ENCODE measurements at regions not wholly inside any gene's neighbourhood (a gene's known extent, or its start where the extent isn't known, plus 50 kb on each side); places are given as distances from the start of the nearest gene placed in this dataset.

- H3K27me3 Mint-ChIP-seq = peaks cover 0 to 5% (median 0%) of the 10 kb centered on the region in 5 donors
- no peaks in the 10 kb centered on the region for H3K9me3 ChIP-seq (ENCODE audit: control insufficient read depth in 2 of 3, low read length in 3 of 3)
- no peak for ATAC-seq
- H3K4me1 Mint-ChIP-seq = no peaks in the 10 kb centered on the region
- H3K27ac ChIP-seq (ENCODE audit: low read depth, low read length) = no peak overlapping the region
- no peaks in the 10 kb centered on the region for H3K36me3 ChIP-seq (ENCODE audit: control insufficient read depth in 2 of 3, insufficient read depth in 3 of 3, low read length in 3 of 3)
- ChIA-PET POLR2A (no interaction called here), CTCF (no interaction called here)
- intact Hi-C loops (cut with micrococcal nuclease) = no loop called here
- H3K36me3 Mint-ChIP-seq = no peaks in the 10 kb centered on the region
- no peak overlapping the region for H3K4me3 Mint-ChIP-seq
- H3K27ac Mint-ChIP-seq = no peak overlapping the region
- H3K9me3 Mint-ChIP-seq = peaks cover 0 to 27% (median 5%) of the 10 kb centered on the region in 11 donors
- no peaks in the 10 kb centered on the region for H3K4me1 ChIP-seq (ENCODE audit: control insufficient read depth in 2 of 2, insufficient read depth in 2 of 2, low read length in 2 of 2)
- no peak overlapping the region for H3K4me3 ChIP-seq (ENCODE audit: low read length)
- no peak for DNase-seq
- no peaks in the 10 kb centered on the region for H3K27me3 ChIP-seq (ENCODE audit: control insufficient read depth in 2 of 2, insufficient read depth in 2 of 2, low read length in 2 of 2)
Measured at GRCh38 chr3:109648027-109648426, 310.7 kb upstream of the DPPA4 start.

DNA sequence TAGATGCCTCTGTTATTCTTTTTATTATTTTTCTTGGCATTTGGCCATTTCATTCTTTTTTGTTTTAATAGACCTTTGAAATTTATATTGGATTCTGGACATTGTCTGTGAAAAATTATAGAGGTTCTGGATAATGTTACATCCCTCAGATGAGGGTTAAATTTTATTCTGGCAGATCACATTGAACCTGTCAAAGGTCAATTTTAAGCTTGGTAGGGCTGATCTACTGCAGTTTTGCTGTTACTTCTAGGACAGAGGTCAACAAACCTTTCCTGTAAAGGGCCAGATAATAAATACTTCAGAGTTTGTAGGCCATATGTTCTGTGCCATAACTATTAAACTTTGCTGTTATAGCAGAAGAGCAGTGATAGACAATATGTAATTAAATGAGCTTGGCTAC, 318.9 kb upstream of the DPPA4 start:
- no peak overlapping the region for H3K27ac ChIP-seq (ENCODE audit: low read depth, low read length)
- ATAC-seq = no peak
- Mint-ChIP-seq H3K4me1 (no peaks in the 10 kb centered on the region), H3K36me3 (no peaks in the 10 kb centered on the region), H3K27ac (no peak overlapping the region), H3K9me3 (peaks cover 0 to 21% (median 4%) of the 10 kb centered on the region in 11 donors), H3K27me3 (peaks cover 0 to 4% (median 3%) of the 10 kb centered on the region in 5 donors), H3K4me3 (no peak overlapping the region)
- H3K4me1 ChIP-seq (ENCODE audit: control insufficient read depth in 2 of 2, insufficient read depth in 2 of 2, low read length in 2 of 2) = no peaks in the 10 kb centered on the region
- H3K36me3 ChIP-seq (ENCODE audit: control insufficient read depth in 2 of 3, insufficient read depth in 3 of 3, low read length in 3 of 3) = no peaks in the 10 kb centered on the region
- H3K27me3 ChIP-seq (ENCODE audit: control insufficient read depth in 2 of 2, insufficient read depth in 2 of 2, low read length in 2 of 2) = no peaks in the 10 kb centered on the region
- no peak for DNase-seq
- H3K9me3 ChIP-seq (ENCODE audit: control insufficient read depth in 2 of 3, low read length in 3 of 3) = no peaks in the 10 kb centered on the region
- CTCF ChIA-PET = no interaction called here
- intact Hi-C loops (cut with micrococcal nuclease) = no loop called here
- no peak overlapping the region for H3K4me3 ChIP-seq (ENCODE audit: low read length)
- POLR2A ChIA-PET = no interaction called here

DNA sequence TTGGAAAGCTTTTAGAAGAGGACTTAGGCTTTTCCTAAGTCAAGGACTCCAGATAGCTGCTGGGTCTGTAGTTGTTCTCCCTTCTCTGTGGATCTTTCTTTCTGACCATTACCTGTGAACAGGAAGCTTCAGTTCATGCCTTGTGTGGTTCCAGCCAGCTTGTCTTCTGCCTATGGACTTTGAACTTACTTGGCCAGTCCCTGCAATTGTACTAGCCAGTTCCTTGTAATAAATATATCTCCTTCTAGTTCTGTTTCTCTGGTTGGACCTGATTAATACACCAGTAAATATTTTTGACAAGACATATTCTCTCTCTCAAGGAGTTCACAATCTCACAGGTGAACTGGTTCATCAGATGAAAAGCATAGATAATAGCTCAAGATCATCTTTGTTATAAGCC, 341.3 kb upstream of the DPPA4 start:
- Mint-ChIP-seq H3K27me3 (peaks cover 0 to 12% (median 0%) of the 10 kb centered on the region in 5 donors), H3K27ac (no peak overlapping the region), H3K9me3 (no peaks in the 10 kb centered on the region), H3K36me3 (no peaks in the 10 kb centered on the region), H3K4me3 (no peak overlapping the region), H3K4me1 (no peaks in the 10 kb centered on the region)
- ChIA-PET POLR2A (no interaction called here), CTCF (no interaction called here)
- no peak for DNase-seq
- H3K36me3 ChIP-seq (ENCODE audit: control insufficient read depth in 2 of 3, insufficient read depth in 3 of 3, low read length in 3 of 3) = no peaks in the 10 kb centered on the region
- no peak for ATAC-seq
- no peak overlapping the region for H3K4me3 ChIP-seq (ENCODE audit: low read length)
- intact Hi-C loops (cut with micrococcal nuclease) = no loop called here
- no peaks in the 10 kb centered on the region for H3K27me3 ChIP-seq (ENCODE audit: control insufficient read depth in 2 of 2, insufficient read depth in 2 of 2, low read length in 2 of 2)
- H3K9me3 ChIP-seq (ENCODE audit: control insufficient read depth in 2 of 3, low read length in 3 of 3) = no peaks in the 10 kb centered on the region
- no peak overlapping the region for H3K27ac ChIP-seq (ENCODE audit: low read depth, low read length)
- H3K4me1 ChIP-seq (ENCODE audit: control insufficient read depth in 2 of 2, insufficient read depth in 2 of 2, low read length in 2 of 2) = no peaks in the 10 kb centered on the region

DNA sequence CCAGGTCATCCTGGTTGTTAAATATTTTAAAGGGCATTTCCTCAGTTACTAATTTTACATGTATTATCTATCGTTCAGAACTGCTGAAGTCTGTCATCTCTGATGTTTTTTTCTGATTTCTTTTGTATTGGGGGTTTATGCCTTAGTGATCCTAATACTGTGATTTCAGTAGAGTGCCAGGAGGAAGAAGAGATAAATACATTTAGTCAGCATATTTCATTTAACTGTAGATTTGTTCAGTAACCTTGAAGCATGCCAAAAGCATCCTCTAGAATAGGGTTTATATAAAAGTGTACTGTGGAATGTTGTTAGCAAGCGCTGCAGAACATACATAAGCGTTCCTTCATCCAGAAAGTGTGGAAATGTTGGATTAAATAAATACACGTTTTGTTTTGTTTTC, 342.3 kb upstream of the DPPA4 start:
- ChIA-PET POLR2A (no interaction called here), CTCF (no interaction called here)
- no peaks in the 10 kb centered on the region for H3K4me1 ChIP-seq (ENCODE audit: control insufficient read depth in 2 of 2, insufficient read depth in 2 of 2, low read length in 2 of 2)
- Mint-ChIP-seq H3K36me3 (no peaks in the 10 kb centered on the region), H3K9me3 (peaks cover 0 to under 1% (median 0%) of the 10 kb centered on the region in 11 donors), H3K27ac (no peak overlapping the region), H3K4me3 (no peak overlapping the region), H3K4me1 (no peaks in the 10 kb centered on the region), H3K27me3 (peaks cover 0 to 12% (median 0%) of the 10 kb centered on the region in 5 donors)
- no peaks in the 10 kb centered on the region for H3K36me3 ChIP-seq (ENCODE audit: control insufficient read depth in 2 of 3, insufficient read depth in 3 of 3, low read length in 3 of 3)
- no peak for ATAC-seq
- intact Hi-C loops (cut with micrococcal nuclease) = no loop called here
- no peak overlapping the region for H3K27ac ChIP-seq (ENCODE audit: low read depth, low read length)
- H3K4me3 ChIP-seq (ENCODE audit: low read length) = no peak overlapping the region
- no peaks in the 10 kb centered on the region for H3K9me3 ChIP-seq (ENCODE audit: control insufficient read depth in 2 of 3, low read length in 3 of 3)
- DNase-seq = no peak
- H3K27me3 ChIP-seq (ENCODE audit: control insufficient read depth in 2 of 2, insufficient read depth in 2 of 2, low read length in 2 of 2) = no peaks in the 10 kb centered on the region

- no peaks in the 10 kb centered on the region for H3K27me3 Mint-ChIP-seq
- no peak overlapping the region for H3K4me3 ChIP-seq (ENCODE audit: low read length)
- H3K4me1 Mint-ChIP-seq = no peaks in the 10 kb centered on the region
- H3K36me3 Mint-ChIP-seq = no peaks in the 10 kb centered on the region
- ChIA-PET CTCF (no interaction called here), POLR2A (no interaction called here)
- H3K27me3 ChIP-seq (ENCODE audit: control insufficient read depth in 2 of 2, insufficient read depth in 2 of 2, low read length in 2 of 2) = no peaks in the 10 kb centered on the region
- H3K9me3 ChIP-seq (ENCODE audit: control insufficient read depth in 2 of 3, low read length in 3 of 3) = no peaks in the 10 kb centered on the region
- DNase-seq (no peak), ATAC-seq (no peak)
- H3K9me3 Mint-ChIP-seq = peaks cover 0 to 3% (median 0%) of the 10 kb centered on the region in 11 donors
- intact Hi-C loops (cut with micrococcal nuclease) = no loop called here
- no peaks in the 10 kb centered on the region for H3K36me3 ChIP-seq (ENCODE audit: control insufficient read depth in 2 of 3, insufficient read depth in 3 of 3, low read length in 3 of 3)
- H3K4me1 ChIP-seq (ENCODE audit: control insufficient read depth in 2 of 2, insufficient read depth in 2 of 2, low read length in 2 of 2) = no peaks in the 10 kb centered on the region
- no peak overlapping the region for H3K27ac Mint-ChIP-seq
- no peak overlapping the region for H3K27ac ChIP-seq (ENCODE audit: low read depth, low read length)
- no peak overlapping the region for H3K4me3 Mint-ChIP-seq
Measured at GRCh38 chr3:109683746-109684145, 346.4 kb upstream of the DPPA4 start.

DNA sequence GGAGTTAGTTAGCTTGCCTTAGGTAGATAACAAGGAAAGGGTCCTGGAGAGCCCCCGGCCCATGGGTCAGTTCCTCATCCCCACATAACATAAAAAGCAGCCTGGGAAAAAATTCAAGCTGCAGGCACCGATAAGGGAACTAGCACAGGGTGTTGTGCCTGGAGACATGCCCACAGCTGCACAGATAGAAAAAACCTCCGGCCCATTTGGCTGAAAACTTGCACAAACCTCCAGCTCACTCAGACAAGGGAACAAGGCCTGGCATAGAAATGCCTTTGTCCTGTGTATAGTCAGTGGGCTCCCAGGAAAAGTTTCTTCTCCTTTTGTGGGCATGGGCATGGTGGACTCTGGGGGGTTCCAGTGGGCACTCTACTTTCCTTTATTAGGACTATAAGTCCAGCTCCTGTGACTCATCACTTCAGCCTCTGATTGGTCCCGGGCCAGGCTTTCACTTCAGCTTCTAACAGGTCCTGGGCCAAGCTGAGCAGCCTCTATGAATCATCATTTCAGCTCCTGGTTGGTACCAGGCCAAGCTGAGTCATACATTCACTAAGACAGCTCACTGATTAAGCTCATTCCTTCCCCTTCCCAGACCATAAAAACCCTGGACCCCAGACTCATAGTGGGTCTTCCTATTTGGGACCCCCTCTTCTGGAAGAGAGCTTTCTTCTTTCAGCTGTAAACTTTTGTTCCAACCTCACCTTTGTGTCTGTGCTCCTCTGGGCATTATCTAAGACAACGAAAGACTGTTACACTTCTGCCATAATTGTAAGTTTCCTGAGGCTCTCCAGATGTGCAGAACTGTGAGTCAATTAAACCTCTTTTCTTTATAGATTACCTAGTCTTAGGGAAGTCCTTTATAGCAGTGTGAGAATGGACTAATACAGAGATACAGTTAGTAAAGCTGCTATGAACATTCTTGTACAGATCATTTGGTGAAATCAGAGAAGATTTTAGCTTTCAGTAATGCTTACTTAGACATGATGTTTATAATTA, 348.0 kb upstream of the DPPA4 start:
- POLR2A ChIA-PET = no interaction called here

GRCh38 chr3:109687626-109688025, 350.3 kb upstream of the DPPA4 start:
- Histone ChIP-seq H3K27me3 (ENCODE audit: control insufficient read depth in 2 of 2, insufficient read depth in 2 of 2, low read length in 2 of 2) (no peaks in the 10 kb centered on the region), H3K9me3 (ENCODE audit: control insufficient read depth in 2 of 3, low read length in 3 of 3) (no peaks in the 10 kb centered on the region), H3K27ac (ENCODE audit: low read depth, low read length) (no peak overlapping the region), H3K4me3 (ENCODE audit: low read length) (no peak overlapping the region), H3K36me3 (ENCODE audit: control insufficient read depth in 2 of 3, insufficient read depth in 3 of 3, low read length in 3 of 3) (no peaks in the 10 kb centered on the region), H3K4me1 (ENCODE audit: control insufficient read depth in 2 of 2, insufficient read depth in 2 of 2, low read length in 2 of 2) (no peaks in the 10 kb centered on the region)
- Mint-ChIP-seq H3K27ac (no peak overlapping the region), H3K9me3 (peaks cover 2 to 17% (median 7%) of the 10 kb centered on the region in 11 donors), H3K4me3 (no peak overlapping the region), H3K4me1 (no peaks in the 10 kb centered on the region), H3K27me3 (no peaks in the 10 kb centered on the region), H3K36me3 (no peaks in the 10 kb centered on the region)
- DNase-seq (no peak), ATAC-seq (no peak)
- intact Hi-C loops (cut with micrococcal nuclease) = no loop called here
- ChIA-PET POLR2A (no interaction called here), CTCF (no interaction called here)

More for the DNA sequence above, 348.0 kb upstream of the DPPA4 start:
- H3K36me3 ChIP-seq (ENCODE audit: control insufficient read depth in 2 of 3, insufficient read depth in 3 of 3, low read length in 3 of 3) = no peaks in the 10 kb centered on the region
- H3K27me3 ChIP-seq (ENCODE audit: control insufficient read depth in 2 of 2, insufficient read depth in 2 of 2, low read length in 2 of 2) = no peaks in the 10 kb centered on the region
- no peak for ATAC-seq
- no peak overlapping the region for H3K4me3 ChIP-seq (ENCODE audit: low read length)
- intact Hi-C loops (cut with micrococcal nuclease) = no loop called here
- H3K27ac ChIP-seq (ENCODE audit: low read depth, low read length) = no peak overlapping the region
- CTCF ChIA-PET = no interaction called here
- Mint-ChIP-seq H3K36me3 (no peaks in the 10 kb centered on the region), H3K27me3 (no peaks in the 10 kb centered on the region), H3K4me1 (no peaks in the 10 kb centered on the region), H3K4me3 (no peak overlapping the region), H3K9me3 (peaks cover 0 to 4% (median 2%) of the 10 kb centered on the region in 11 donors), H3K27ac (no peak overlapping the region)
- no peak for DNase-seq
- H3K9me3 ChIP-seq (ENCODE audit: control insufficient read depth in 2 of 3, low read length in 3 of 3) = no peaks in the 10 kb centered on the region
- no peaks in the 10 kb centered on the region for H3K4me1 ChIP-seq (ENCODE audit: control insufficient read depth in 2 of 2, insufficient read depth in 2 of 2, low read length in 2 of 2)

Measured in naive thymus-derived CD4-positive, alpha-beta T cell (primary cell).